ENCODE measurements at regions not wholly inside any gene's neighbourhood (a gene's known extent, or its start where the extent isn't known, plus 50 kb on each side); places are given as distances from the start of the nearest gene placed in this dataset.

- TF ChIP-seq CTCF (optimal IDR thresholded peaks at IDR 0.05 in 1 of 3, IDR thresholded peaks at IDR 0.05 in 1 of 3, conservative IDR thresholded peaks at IDR 0.05 in 1 of 3; ENCODE audit: extremely low read depth in 1 of 3, insufficient read depth in 2 of 3, low read length in 3 of 3) (no peak), EZH2 (IDR thresholded peaks at IDR 0.05; ENCODE audit: low read length) (no peak)
Measured at GRCh38 chr5:158033724-158034123, 174.8 kb upstream of the CLINT1 start.

Measured in keratinocyte (primary cell).